CD4-positive, alpha-beta T cell treated with Interleukin-4 for 1 hour (primary cell): ENCODE measurements at regions not wholly inside any gene's neighbourhood (a gene's known extent, or its start where the extent isn't known, plus 50 kb on each side); places are given as distances from the start of the nearest gene placed in this dataset.
"Not testable (repeated sequence)": the region's sequence is repeated elsewhere in the genome, so short reads cannot be mapped to it uniquely, and the experiment has no call there.

Experiments used
- DNase-seq, 2 donors: peaks; one replicate each; pipeline ENCODE4 v3.0.0-alpha.2; 2020 to 2022

DNA sequence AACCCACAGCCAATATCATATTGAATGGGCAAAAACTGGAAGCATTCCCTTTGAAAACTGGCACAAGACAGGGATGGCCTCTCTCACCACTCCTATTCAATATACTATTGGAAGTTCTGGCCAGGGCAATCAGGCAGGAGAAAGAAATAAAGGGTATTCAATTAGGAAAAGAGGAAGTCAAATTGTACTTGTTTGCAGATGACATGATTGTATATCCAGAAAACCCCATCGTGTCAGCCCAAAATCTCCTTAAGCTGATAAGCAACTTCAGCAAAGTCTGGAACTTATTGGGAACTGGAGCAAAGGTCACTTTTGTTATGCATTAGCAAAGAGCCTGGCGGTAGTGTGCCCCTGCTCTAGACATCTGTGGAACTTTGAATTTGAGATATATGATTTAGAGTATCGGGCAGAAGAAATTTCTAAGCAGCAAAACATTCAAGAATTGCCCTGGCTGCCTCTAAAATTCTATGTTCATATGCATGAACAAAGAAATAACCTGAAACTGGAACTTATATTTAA lies 53.4 kb upstream of the PSMA1 start:
- not testable (repeated sequence) for DNase-seq

DNA sequence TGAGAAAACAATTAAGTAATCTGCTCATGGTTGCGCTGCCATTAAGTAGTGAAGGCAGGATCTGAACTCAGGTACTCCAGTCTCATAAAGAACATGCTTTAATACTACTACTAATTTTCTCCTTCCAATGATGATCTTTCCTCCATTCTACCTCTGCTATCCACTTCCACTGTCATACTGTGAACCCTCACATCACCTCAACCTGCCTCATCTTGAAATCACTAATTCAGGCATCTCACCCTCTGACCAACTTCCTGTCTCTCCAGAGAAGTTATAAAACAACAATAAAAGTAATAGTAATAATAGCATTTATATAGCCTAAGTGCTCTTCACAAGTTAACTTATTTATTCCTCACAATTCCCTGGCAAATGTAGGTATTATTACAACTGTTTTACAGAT lies 57.1 kb upstream of the PSMA1 start:
- DNase-seq: peak in 1 of 2 donors; percentile 14

- DNase-seq: peak; percentile 29 to 45
Observed at GRCh38 chr11:14577835-14578529, 57.8 kb upstream of the PSMA1 start.

DNA sequence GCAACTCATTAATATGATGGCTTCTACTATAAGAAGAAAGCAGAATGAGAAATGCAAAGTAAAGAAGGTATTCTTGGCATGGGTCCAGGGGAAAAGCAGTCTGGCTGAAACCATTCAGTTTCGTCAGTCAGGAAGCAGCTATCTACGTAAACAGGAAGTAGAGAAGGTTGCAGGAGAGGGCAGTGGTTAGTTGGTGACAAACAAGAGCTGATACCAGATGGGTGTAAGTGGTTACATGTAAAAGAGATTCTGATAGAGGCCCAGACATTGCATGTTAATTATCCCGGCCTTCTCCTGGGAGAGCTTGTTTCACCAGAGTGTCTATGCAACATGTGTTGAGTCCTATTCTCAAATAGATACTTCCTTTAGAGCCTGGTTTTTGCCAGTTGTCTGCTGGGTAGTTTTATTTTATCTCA lies 58.4 kb upstream of the PSMA1 start:
- DNase-seq: peak; percentile 90 to 94

- DNase-seq: no peak
Observed at GRCh38 chr11:14579646-14580045, 59.5 kb upstream of the PSMA1 start.

GRCh38 chr11:14582793-14583192 lies 60.8 kb upstream of the PDE3B start:
- no peak for DNase-seq

DNA sequence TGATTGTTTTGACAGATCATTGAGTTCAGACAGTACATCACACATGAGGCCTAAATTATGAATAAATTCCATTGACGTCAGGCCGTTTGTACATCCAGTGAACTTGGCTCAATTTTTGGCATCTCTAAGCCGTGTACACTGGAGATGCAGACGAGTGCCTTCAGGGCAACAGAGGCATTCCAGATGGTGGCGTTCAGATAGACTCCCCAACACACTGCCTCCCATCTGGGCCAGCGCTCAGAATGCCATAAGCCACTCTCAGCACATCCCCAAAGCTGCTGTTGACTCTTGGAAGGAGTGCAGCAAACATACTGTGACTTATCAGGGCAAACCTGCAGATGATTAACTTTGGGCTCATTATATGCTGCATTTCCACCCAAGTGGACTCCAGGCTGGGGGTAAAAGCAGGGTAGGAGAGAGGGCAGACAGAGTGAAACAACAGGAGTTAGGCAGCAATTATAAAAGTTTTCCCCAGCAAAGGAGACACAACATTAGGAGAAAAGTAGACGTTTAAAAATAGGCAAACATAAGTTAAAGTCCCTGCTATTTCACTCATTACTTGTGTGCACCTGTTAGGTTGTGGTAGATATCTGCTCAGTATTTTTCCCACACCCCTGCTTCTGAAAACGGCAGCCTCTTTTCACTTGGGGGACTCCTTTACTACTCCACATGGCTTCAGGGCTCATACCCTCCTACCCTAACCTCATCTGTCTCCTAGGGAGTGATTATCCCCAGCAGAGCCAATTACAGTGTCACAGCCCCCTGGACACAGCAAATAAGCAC lies 60.2 kb upstream of the PDE3B start:
- no peak for DNase-seq

DNA sequence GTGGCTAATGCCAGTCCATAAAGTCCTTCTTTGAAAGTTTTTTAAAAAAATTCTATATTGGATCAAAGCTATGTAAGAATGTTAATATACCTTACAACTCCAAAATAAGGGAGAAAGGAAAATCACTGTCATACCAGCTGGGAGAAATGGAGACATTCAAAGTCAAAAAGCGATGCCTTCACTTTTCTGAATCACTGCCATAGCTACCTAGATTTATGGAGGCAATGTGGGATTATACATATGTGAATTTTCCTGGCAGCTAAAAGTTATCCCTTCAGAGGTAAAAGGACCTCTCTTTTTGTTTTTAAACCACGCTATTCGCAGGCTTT lies 59.6 kb upstream of the PDE3B start:
- no peak for DNase-seq

DNA sequence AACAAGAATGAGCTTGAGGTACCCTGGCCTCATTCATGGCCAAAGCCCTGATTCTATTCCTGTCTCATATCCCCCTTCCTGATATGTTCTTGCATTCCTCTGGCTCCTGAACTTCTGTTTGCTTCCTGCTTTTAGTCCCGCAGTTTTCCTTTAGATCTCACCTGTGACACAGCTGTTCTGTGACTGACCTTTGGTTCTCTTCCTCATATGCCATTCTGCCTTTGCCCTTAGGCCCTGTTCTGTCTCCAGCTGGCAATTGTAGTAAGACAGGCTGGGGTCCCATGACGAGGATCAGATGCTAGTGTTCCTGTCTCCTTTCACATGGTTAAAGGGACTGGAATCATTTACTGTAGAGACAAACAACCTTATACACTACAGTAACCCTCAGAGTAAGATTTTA lies 59.0 kb upstream of the PDE3B start:
- no peak for DNase-seq

DNA sequence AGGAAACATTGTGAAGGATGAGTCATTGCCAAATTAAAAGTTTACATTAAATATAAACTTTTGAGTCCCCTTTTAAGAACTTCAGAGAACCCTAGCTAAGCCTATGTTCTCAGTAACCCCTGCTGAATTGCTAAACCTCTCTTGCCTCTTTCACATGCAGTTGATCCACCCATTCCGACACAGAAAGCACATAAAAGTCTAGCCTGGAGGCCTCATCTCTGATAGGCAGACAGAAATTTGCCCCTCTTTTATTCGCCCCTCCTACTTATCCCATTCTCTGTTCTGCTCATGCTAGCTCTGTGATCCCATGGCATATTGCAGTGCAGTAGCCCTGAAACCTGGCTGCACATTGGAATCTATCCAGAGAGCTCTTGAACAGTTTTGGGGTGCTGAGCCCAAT lies 58.2 kb upstream of the PDE3B start:
- no peak for DNase-seq

- DNase-seq: no peak
Observed at GRCh38 chr11:14587258-14587657, 56.3 kb upstream of the PDE3B start.

DNA sequence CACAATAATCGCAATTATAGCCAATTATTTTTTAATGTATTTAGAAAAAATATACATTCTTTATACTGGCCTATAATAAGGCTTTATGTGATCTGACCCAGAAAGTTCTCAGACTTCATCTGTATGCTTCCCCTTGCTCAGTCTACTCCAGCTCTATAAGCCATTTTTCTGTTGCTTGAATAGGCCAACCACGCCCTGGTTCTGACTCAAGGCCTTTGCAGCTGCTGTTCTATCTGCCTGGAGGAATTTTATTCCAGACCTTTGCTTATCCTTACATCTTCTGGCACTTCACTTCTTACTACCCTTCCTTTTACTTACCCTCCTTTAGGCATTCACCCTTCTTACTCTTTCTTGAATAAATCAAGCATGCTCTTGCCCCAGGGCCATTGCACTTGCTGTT lies 54.9 kb upstream of the PDE3B start:
- DNase-seq: no peak

DNA sequence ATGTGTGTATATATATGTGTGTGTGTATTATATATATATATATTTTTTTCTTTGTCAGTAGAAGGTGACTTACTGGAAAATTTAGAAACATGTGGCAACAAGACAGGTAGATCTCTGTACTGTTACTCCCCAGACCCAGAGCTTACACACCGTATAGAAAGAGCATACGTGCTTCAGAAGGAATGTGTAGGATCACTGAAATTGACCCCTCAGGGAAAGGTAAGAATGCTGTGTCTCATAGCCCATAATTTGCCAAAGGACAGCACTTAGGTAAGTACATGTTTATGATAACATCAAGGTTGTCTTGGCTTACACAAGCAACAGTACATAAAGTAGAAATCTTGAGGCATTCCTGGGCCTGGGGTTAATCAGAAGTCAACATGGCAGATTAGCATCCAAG lies 54.2 kb upstream of the PDE3B start:
- no peak for DNase-seq

- not testable (repeated sequence) for DNase-seq
Observed at GRCh38 chr11:14591046-14591445, 52.6 kb upstream of the PDE3B start.

- no peak for DNase-seq
Observed at GRCh38 chr11:14593671-14594070, 49.9 kb upstream of the PDE3B start.
